GM08714 (cell line): ENCODE measurements at regions not wholly inside any gene's neighbourhood (a gene's known extent, or its start where the extent isn't known, plus 50 kb on each side); places are given as distances from the start of the nearest gene placed in this dataset.

Experiments
- H3K4me3 ChIP-seq: fragments of 200-500 bp; sonication (Bioruptor generic); 2 replicates; pipeline ENCODE4 v1.5.1; 2014; ENCODE audit warnings: mild to moderate bottlenecking, low read length, inconsistent platforms
- ZNF274 ChIP-seq: IDR thresholded peaks from 2 replicates; pipeline ENCODE4 v1.6.1; 2012; ENCODE audit warnings: mild to moderate bottlenecking, low read depth, low read length

DNA sequence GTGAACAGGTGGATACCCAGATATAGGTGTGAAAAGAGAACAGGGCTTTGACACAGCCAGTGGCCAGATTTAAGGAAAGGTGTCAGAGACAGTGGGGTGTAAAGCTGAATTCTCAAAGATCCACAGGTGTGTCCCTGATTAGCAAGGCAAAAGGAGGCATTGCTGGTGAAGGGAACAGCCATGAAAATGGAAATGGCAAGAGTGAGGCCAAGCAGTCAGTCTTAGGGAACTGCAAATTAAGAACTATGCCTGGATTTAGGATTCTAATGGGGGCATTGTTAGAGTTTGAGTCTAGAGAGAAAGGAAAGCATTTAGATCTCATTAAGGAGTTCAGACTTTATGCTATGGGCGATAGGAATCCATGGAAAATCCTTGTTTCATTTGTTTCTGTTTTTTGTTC is 789.2 kb downstream of the MAFB start:
- no peak overlapping the region for H3K4me3 ChIP-seq
- no peak for TF ChIP-seq ZNF274

GRCh38 chr20:39898467-39898852 is 790.6 kb downstream of the MAFB start:
- H3K4me3 ChIP-seq = no peak overlapping the region
- TF ChIP-seq ZNF274 = no peak

DNA sequence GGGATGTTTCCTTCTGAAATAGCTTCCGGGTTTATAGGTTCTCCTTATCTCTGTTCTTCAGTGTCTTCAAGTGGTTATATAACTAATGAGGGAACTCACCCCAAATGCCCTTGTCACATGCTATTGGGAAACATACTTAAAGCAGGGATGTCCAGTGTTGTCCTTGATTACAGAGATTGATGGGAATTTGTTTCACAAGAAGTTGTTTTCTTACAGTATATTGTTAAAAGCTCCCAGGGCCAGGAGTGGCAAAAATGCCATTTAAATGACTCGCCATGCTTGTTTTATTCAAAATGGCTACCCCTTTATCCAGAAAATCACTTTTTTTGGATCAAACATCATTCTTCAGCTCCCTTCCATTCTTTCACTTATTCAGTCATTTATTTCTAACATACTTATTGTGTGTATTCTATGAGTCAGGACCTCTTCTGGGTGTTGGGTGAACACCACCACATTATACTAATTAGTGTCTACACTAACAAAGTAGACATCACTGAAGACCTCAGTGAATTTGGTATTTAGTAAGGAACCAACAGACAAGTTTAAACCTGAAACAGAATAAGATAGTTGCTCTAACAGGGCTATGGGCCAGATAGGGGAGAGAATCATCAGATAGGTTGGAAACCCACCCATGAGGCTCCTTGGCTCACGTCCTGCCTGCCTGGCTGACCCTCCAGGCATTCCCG is 791.1 kb downstream of the MAFB start:
- no peak for TF ChIP-seq ZNF274
- no peak overlapping the region for H3K4me3 ChIP-seq

GRCh38 chr20:39897058-39897457 is 792.0 kb downstream of the MAFB start:
- no peak for TF ChIP-seq ZNF274

DNA sequence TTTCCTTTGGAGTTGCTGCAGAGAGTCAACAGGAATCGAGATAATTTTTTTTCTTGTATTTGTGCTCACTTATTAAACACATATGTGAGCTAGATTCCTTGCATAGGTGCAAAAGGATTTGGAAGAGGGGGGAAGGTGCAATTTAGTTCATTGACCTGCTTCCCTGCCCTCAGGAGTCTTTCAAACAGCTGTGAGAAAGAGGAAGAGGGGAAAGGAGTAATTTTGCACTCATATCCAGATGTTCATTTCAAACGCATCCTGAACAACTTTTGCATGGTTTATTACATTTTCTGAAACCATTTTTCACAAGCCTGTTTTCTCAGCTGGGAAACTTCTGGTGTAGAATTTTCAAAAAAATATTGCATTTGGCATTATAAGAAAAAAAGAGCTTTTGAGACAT is 795.0 kb downstream of the MAFB start:
- no peak overlapping the region for H3K4me3 ChIP-seq
- TF ChIP-seq ZNF274 = no peak

More at GRCh38 chr20:39897058-39897457, 792.0 kb downstream of the MAFB start:
- no peak overlapping the region for H3K4me3 ChIP-seq

GRCh38 chr20:39893003-39893685 is 795.9 kb downstream of the MAFB start:
- no peak for TF ChIP-seq ZNF274

DNA sequence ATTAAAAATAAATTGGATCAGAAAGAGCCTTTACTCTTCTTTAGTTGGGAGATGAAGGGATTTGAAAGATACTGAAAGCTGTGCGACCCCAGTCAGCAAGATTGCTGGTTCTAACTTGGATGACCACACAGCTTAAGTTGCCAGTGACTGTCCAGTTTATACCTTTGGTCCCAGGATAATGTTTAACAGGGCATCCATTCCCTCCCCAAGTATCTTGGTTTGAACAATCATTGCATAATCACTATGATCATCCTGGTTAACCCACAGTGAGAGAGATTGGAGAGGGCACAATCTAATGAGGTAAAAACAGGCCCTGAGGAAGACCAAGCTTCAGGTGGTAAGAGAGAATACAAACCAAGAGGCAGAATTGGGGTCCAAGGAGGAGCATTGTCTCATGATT is 798.3 kb downstream of the MAFB start:
- no peak overlapping the region for H3K4me3 ChIP-seq
- no peak for TF ChIP-seq ZNF274

More at GRCh38 chr20:39893003-39893685, 795.9 kb downstream of the MAFB start:
- no peak overlapping the region for H3K4me3 ChIP-seq

DNA sequence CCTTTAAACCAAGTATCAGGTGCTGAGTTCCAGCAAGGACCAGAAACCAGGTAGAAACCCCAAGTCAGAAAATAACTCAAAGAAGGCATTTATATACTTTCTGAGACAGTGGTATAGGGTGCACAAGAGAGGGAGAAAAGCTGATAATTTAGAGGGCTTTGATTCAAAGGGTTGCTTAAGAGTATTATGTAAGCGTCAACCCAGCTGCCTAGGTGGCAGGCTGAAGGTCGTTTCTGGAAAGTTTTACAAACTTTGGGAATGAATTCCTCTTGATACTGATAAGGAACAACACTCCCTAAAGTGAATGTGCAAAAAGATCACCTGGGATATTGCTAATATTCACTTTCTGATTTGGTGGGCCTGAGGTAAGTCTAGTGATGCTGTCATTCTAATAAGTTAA is 800.7 kb downstream of the MAFB start:
- no peak overlapping the region for H3K4me3 ChIP-seq
- no peak for TF ChIP-seq ZNF274

- no peak for TF ChIP-seq ZNF274
Observed at GRCh38 chr20:39886650-39887190, 802.3 kb downstream of the MAFB start.

GRCh38 chr20:39885975-39886649 is 802.9 kb downstream of the MAFB start:
- H3K4me3 ChIP-seq = no peak overlapping the region
- TF ChIP-seq ZNF274 = no peak

More at GRCh38 chr20:39886650-39887190, 802.3 kb downstream of the MAFB start:
- no peak overlapping the region for H3K4me3 ChIP-seq

DNA sequence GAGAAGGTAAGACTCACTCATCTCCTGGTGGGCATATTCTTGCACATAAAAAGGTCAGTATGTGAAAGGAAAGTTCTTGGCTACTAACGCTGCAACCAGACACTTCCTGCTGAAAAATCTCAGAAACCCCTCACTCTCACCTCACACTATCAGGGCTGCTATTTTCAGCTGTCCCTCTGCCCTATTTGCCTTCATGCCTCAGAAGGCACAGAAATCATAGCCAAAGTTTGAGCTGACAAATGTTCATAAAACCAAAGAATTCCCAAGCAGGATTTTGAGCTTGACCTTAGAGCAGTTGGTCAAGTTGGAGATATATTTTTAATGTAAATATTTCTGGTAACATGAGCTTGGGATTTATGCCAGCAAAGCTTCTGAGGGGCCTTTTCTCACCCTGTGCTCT is 806.2 kb downstream of the MAFB start:
- no peak for TF ChIP-seq ZNF274

GRCh38 chr20:39880890-39881289 is 808.1 kb downstream of the MAFB start:
- TF ChIP-seq ZNF274 = no peak
- H3K4me3 ChIP-seq = no peak overlapping the region

More for the DNA sequence above, 806.2 kb downstream of the MAFB start:
- H3K4me3 ChIP-seq = no peak overlapping the region

DNA sequence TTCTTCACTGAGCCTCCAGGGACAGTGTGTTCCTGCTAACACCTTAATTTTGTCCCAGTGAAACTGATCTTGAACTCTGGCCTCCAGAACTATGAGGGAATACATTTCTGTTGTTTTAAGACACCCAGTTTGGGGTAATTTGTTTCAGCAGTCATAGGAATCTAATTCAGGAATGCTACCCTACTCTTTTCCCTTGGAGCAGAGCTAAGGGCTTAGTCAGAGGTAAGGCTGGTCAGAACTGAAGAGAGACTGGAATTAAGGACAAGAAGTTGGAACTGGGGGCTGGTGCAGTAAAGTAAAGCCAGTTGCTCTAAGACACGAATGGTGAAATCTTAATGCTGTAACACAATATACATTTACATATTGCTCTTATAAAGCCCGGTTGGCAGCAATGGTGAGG is 809.7 kb downstream of the MAFB start:
- no peak overlapping the region for H3K4me3 ChIP-seq
- no peak for TF ChIP-seq ZNF274

GRCh38 chr20:39878809-39879208 is 810.2 kb downstream of the MAFB start:
- no peak for TF ChIP-seq ZNF274
- no peak overlapping the region for H3K4me3 ChIP-seq

DNA sequence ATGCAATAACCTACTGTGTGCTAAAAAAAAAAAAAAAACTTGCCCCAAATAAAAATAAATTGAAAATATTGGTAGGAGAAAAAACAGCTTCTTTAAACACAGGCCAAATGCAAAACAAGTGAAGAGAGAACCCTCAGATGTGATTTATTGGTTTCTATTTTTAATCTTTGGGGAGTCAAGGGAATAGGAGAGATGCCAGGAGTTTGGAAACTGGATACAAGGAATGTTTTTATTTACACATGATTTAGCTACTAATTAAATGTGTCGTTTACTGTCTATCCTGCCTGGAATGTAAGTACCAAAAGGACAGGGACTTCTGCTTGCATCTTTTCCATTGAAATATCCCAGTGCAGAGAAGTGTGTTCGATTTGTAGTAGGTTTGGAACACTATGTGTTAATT is 810.7 kb downstream of the MAFB start:
- no peak overlapping the region for H3K4me3 ChIP-seq
- TF ChIP-seq ZNF274 = no peak
